AG04450 (cell line): ENCODE measurements at regions not wholly inside any gene's neighbourhood (a gene's known extent, or its start where the extent isn't known, plus 50 kb on each side); places are given as distances from the start of the nearest gene placed in this dataset.

ENCODE experiments used
- CTCF ChIA-PET: fragments of 300-600, 350-600 bp; formaldehyde crosslinking; extraction: SDS; loops from one replicate; lab custom pipeline; 2022; ENCODE audit warnings: antibody characterized with exemption, inconsistent platforms; lab: Charles Lee
- POLR2A ChIA-PET: fragments of 350-600 bp; formaldehyde crosslinking; extraction: SDS; loops from one replicate; lab custom pipeline; 2021; ENCODE audit warnings: antibody characterized with exemption, inconsistent platforms; lab: Yijun Ruan, JAX
- DNase-seq: peaks from one replicate; pipeline ENCODE4 v3.0.0-alpha.2; 2011; ENCODE audit warnings: low read depth, low spot score
- H3K27ac ChIP-seq: one replicate; pipeline ENCODE4 v1.5.1; 2012; ENCODE audit warnings: low read depth, low read length, control low read depth
- H3K27me3 ChIP-seq: one replicate; pipeline ENCODE4 v1.6.0; 2012; ENCODE audit warnings: low read length; ENCODE audit not compliant: control insufficient read depth, insufficient read depth
- H3K4me3 ChIP-seq: 2 replicates; pipeline ENCODE4 v1.5.1; 2011; ENCODE audit warnings: mild to moderate bottlenecking, low read depth, low read length, control low read depth
- H3K9me3 ChIP-seq: 2 replicates; pipeline ENCODE4 v1.5.1; 2012; ENCODE audit warnings: low read length; ENCODE audit not compliant: control insufficient read depth, insufficient read depth
- CTCF ChIP-seq: IDR thresholded peaks from 2 replicates; pipeline ENCODE4 v1.5.1; 2011; ENCODE audit warnings: low read depth, low read length, control low read depth, inconsistent platforms

- H3K27ac ChIP-seq = no peak overlapping the region
- TF ChIP-seq CTCF = no peak
- no peak overlapping the region for H3K4me3 ChIP-seq
- ChIA-PET POLR2A (no interaction called here), CTCF (no interaction called here)
- DNase-seq = no peak
- no peaks in the 10 kb centered on the region for H3K9me3 ChIP-seq
- H3K27me3 ChIP-seq = no peaks in the 10 kb centered on the region
Measured at GRCh38 chr6:68010936-68011335, 624.1 kb upstream of the ADGRB3 start.

- Histone ChIP-seq H3K9me3 (no peaks in the 10 kb centered on the region), H3K27me3 (no peaks in the 10 kb centered on the region), H3K4me3 (no peak overlapping the region), H3K27ac (no peak overlapping the region)
- DNase-seq = no peak
- ChIA-PET CTCF (no interaction called here), POLR2A (no interaction called here)
- TF ChIP-seq CTCF = no peak
Measured at GRCh38 chr6:68008445-68008844, 626.6 kb upstream of the ADGRB3 start.

- H3K27me3 ChIP-seq = no peaks in the 10 kb centered on the region
- POLR2A ChIA-PET = no interaction called here
- no peak overlapping the region for H3K27ac ChIP-seq
- CTCF ChIA-PET = no interaction called here
- H3K4me3 ChIP-seq = no peak overlapping the region
- no peak for TF ChIP-seq CTCF
- no peaks in the 10 kb centered on the region for H3K9me3 ChIP-seq
- no peak for DNase-seq
Measured at GRCh38 chr6:68007717-68008116, 627.4 kb upstream of the ADGRB3 start.

GRCh38 chr6:67986694-67987232 is 648.3 kb upstream of the ADGRB3 start:
- CTCF ChIA-PET = no interaction called here
- TF ChIP-seq CTCF = no peak
- Histone ChIP-seq H3K4me3 (no peak overlapping the region), H3K27ac (no peak overlapping the region), H3K27me3 (no peaks in the 10 kb centered on the region), H3K9me3 (no peaks in the 10 kb centered on the region)
- DNase-seq = no peak
- POLR2A ChIA-PET = no interaction called here

GRCh38 chr6:67976486-67976885 is 658.6 kb upstream of the ADGRB3 start:
- POLR2A ChIA-PET = no interaction called here
- Histone ChIP-seq H3K27ac (no peak overlapping the region), H3K9me3 (peaks cover 2% of the 10 kb centered on the region; the same call in 1 of the 2 replicates)

More at GRCh38 chr6:67976486-67976885, 658.6 kb upstream of the ADGRB3 start:
- DNase-seq = no peak
- Histone ChIP-seq H3K4me3 (no peak overlapping the region), H3K27me3 (no peaks in the 10 kb centered on the region)
- TF ChIP-seq CTCF = no peak
- CTCF ChIA-PET = no interaction called here
